Mesenchymal stem cell (in vitro differentiated cells and primary cell): ENCODE measurements at regions not wholly inside any gene's neighbourhood (a gene's known extent, or its start where the extent isn't known, plus 50 kb on each side); places are given as distances from the start of the nearest gene placed in this dataset.

Experiments
- DNase-seq: peaks from one replicate; pipeline ENCODE4 v3.0.0-alpha.2; 2013
- H2AFZ ChIP-seq: one replicate; pipeline ENCODE4 v1.6.1; 2013; ENCODE audit warnings: low read depth, mild to moderate bottlenecking, control low read depth, inconsistent platforms, low read length, moderate library complexity
- H2AK5ac ChIP-seq: 2 replicates; pipeline ENCODE4 v1.6.1; 2013; ENCODE audit warnings: low read length, moderate library complexity, mild to moderate bottlenecking, inconsistent platforms; ENCODE audit not compliant: severe bottlenecking
- H2BK120ac ChIP-seq: one replicate; pipeline ENCODE4 v1.6.1; 2013; ENCODE audit warnings: low read depth, mild to moderate bottlenecking, inconsistent platforms, low read length, moderate library complexity
- H2BK12ac ChIP-seq, 2 experiments: one replicate each; pipeline ENCODE4 v1.6.1; 2013; ENCODE audit warnings: inconsistent platforms in 2 of 2, low read length in 2 of 2, mild to moderate bottlenecking in 2 of 2, moderate library complexity in 2 of 2, control low read depth in 1 of 2
- H2BK15ac ChIP-seq: one replicate; pipeline ENCODE4 v1.6.1; 2013; ENCODE audit warnings: mild to moderate bottlenecking, low read depth, inconsistent platforms; ENCODE audit not compliant: poor library complexity, severe bottlenecking
- H2BK5ac ChIP-seq: 2 replicates; pipeline ENCODE4 v1.6.1; 2013; ENCODE audit warnings: low read depth, mild to moderate bottlenecking, low read length, control low read depth, inconsistent platforms; ENCODE audit not compliant: poor library complexity, severe bottlenecking
- H3K14ac ChIP-seq, 2 experiments: one replicate each; pipeline ENCODE4 v1.6.1; 2013; ENCODE audit warnings: inconsistent platforms in 2 of 2, low read length in 2 of 2, control low read depth in 1 of 2, mild to moderate bottlenecking in 1 of 2, moderate library complexity in 1 of 2
- H3K18ac ChIP-seq, 2 experiments: one replicate each; pipeline ENCODE4 v1.6.1; 2013; ENCODE audit warnings: inconsistent platforms in 2 of 2, low read length in 2 of 2, control low read depth in 1 of 2, low read depth in 1 of 2, mild to moderate bottlenecking in 1 of 2
- H3K23ac ChIP-seq, 2 experiments: one replicate each; pipeline ENCODE4 v1.6.1; 2013; ENCODE audit warnings: inconsistent platforms in 2 of 2, low read length in 2 of 2, mild to moderate bottlenecking in 2 of 2, moderate library complexity in 2 of 2, control low read depth in 1 of 2
- H3K27ac ChIP-seq: 2 replicates; pipeline ENCODE4 v1.5.1; 2013; ENCODE audit warnings: mild to moderate bottlenecking, moderate library complexity, low read length, control low read depth, inconsistent platforms; ENCODE audit not compliant: poor library complexity, severe bottlenecking
- H3K27me3 ChIP-seq, 2 experiments: 2 replicates each; pipeline versions ENCODE4 v1.6.1 to v1.7.0; 2013; ENCODE audit warnings: low read length in 2 of 2, mild to moderate bottlenecking in 2 of 2, moderate library complexity in 2 of 2, control low read depth in 1 of 2, inconsistent platforms in 1 of 2; ENCODE audit not compliant: control insufficient read depth in 1 of 2, insufficient read depth in 1 of 2
- H3K36me3 ChIP-seq, 2 experiments: 2 replicates each; pipeline versions ENCODE4 v1.6.1 to v1.7.0; 2013; ENCODE audit warnings: low read length in 2 of 2, control low read depth in 1 of 2, inconsistent platforms in 1 of 2, low read depth in 1 of 2, mild to moderate bottlenecking in 1 of 2; ENCODE audit not compliant: insufficient read depth in 2 of 2, control insufficient read depth in 1 of 2
- H3K4ac ChIP-seq, 2 experiments: one replicate each; pipeline ENCODE4 v1.6.1; 2013; ENCODE audit warnings: inconsistent platforms in 2 of 2, low read length in 2 of 2, mild to moderate bottlenecking in 2 of 2, moderate library complexity in 2 of 2, control low read depth in 1 of 2, low read depth in 1 of 2
- H3K4me1 ChIP-seq: 2 replicates; pipeline ENCODE4 v1.6.1; 2013; ENCODE audit warnings: low read depth, low read length, control low read depth; ENCODE audit not compliant: control insufficient read depth, insufficient read depth
- H3K4me2 ChIP-seq: 2 replicates; pipeline ENCODE4 v1.6.1; 2013; ENCODE audit warnings: low read length, mild to moderate bottlenecking, inconsistent platforms; ENCODE audit not compliant: poor library complexity, severe bottlenecking
- H3K4me3 ChIP-seq, 2 experiments: 2 replicates each; pipeline versions ENCODE4 v1.5.1 to v1.7.0; 2013; ENCODE audit warnings: low read length in 2 of 2, mild to moderate bottlenecking in 2 of 2, control low read depth in 1 of 2, low read depth in 1 of 2; ENCODE audit not compliant: insufficient read depth in 1 of 2
- H3K79me1 ChIP-seq: replicated peaks from 2 replicates; pipeline ENCODE4 v1.6.1; 2013; ENCODE audit warnings: mild to moderate bottlenecking, control low read depth, low read length, inconsistent platforms; ENCODE audit not compliant: poor library complexity, severe bottlenecking
- H3K9ac ChIP-seq: 2 replicates; pipeline ENCODE4 v1.7.0; 2013; ENCODE audit warnings: mild to moderate bottlenecking, low read length, moderate library complexity
- H3K9me3 ChIP-seq: 2 replicates; pipeline ENCODE4 v1.7.0; 2013; ENCODE audit warnings: mild to moderate bottlenecking, low read length; ENCODE audit not compliant: control insufficient read depth
- H4K8ac ChIP-seq: one replicate; pipeline ENCODE4 v1.6.1; 2013; ENCODE audit warnings: inconsistent platforms, mild to moderate bottlenecking, low read length, moderate library complexity
- H4K91ac ChIP-seq: one replicate; pipeline ENCODE4 v1.6.1; 2013; ENCODE audit warnings: mild to moderate bottlenecking, low read length, inconsistent platforms
- WGBS: methylation state at CpG from one replicate; pipeline ENCODE4 v1.1.7; 2013; ENCODE audit warnings: mixed read lengths; 5-methylcytosine and 5-hydroxymethylcytosine counted together

- no peak overlapping the region for H4K8ac ChIP-seq
Measured at GRCh38 chr1:58862728-58863385, 79.0 kb upstream of the JUN start.

GRCh38 chr1:58864654-58865053 lies 80.8 kb upstream of the JUN start:
- no peaks in the 10 kb centered on the region for H3K9me3 ChIP-seq
- H3K36me3 ChIP-seq, result no peaks in the 10 kb centered on the region
- H2AFZ ChIP-seq, result no peak overlapping the region
- no peak overlapping the region for H3K18ac ChIP-seq
- no peak overlapping the region for H4K91ac ChIP-seq
- H3K27ac ChIP-seq, result no peak overlapping the region
- no peak overlapping the region for H3K4ac ChIP-seq
- H3K4me1 ChIP-seq, result peaks cover 4% of the 10 kb centered on the region
- H2BK5ac ChIP-seq, result no peak overlapping the region
- no peak overlapping the region for H2AK5ac ChIP-seq
- H4K8ac ChIP-seq, result no peak overlapping the region
- no peaks in the 10 kb centered on the region for H3K79me1 ChIP-seq
- no peak overlapping the region for H3K4me2 ChIP-seq
- H3K9ac ChIP-seq, result no peak overlapping the region
- no peak overlapping the region for H3K23ac ChIP-seq
- H2BK12ac ChIP-seq, result no peak overlapping the region
- no peak overlapping the region for H3K4me3 ChIP-seq
- H3K14ac ChIP-seq, result no peak overlapping the region
- no peak for DNase-seq
- 92% methylated on average over 2 of the region's 2 CpGs for WGBS
- H2BK15ac ChIP-seq, result no peak overlapping the region
- no peaks in the 10 kb centered on the region for H3K27me3 ChIP-seq
- H2BK120ac ChIP-seq, result no peak overlapping the region

More at GRCh38 chr1:58862728-58863385, 79.0 kb upstream of the JUN start:
- H3K18ac ChIP-seq, result no peak overlapping the region
- no peak overlapping the region for H2BK12ac ChIP-seq
- DNase-seq, result no peak
- no peaks in the 10 kb centered on the region for H3K9me3 ChIP-seq
- H3K36me3 ChIP-seq, result no peaks in the 10 kb centered on the region
- H2AK5ac ChIP-seq, result no peak overlapping the region
- no peak overlapping the region for H2BK15ac ChIP-seq
- no peak overlapping the region for H2BK120ac ChIP-seq
- peak overlapping the region; percentile 14 for H3K27ac ChIP-seq
- H4K91ac ChIP-seq, result no peak overlapping the region
- no peak overlapping the region for H2BK5ac ChIP-seq
- no peak overlapping the region for H3K4ac ChIP-seq
- H3K79me1 ChIP-seq, result no peaks in the 10 kb centered on the region
- no peak overlapping the region for H3K14ac ChIP-seq
- no peak overlapping the region for H3K4me2 ChIP-seq
- H3K23ac ChIP-seq, result no peak overlapping the region
- H2AFZ ChIP-seq, result no peak overlapping the region
- no peak overlapping the region for H3K4me3 ChIP-seq
- peaks cover 9% of the 10 kb centered on the region for H3K4me1 ChIP-seq
- WGBS, result 91% methylated on average over 1 of the region's 1 CpG
- no peak overlapping the region for H3K9ac ChIP-seq
- no peaks in the 10 kb centered on the region for H3K27me3 ChIP-seq

GRCh38 chr1:58866578-58866977 lies 82.7 kb upstream of the JUN start:
- 92% methylated on average over 1 of the region's 2 CpGs for WGBS

GRCh38 chr1:58869638-58870297 lies 85.9 kb upstream of the JUN start:
- WGBS, result 96% methylated on average over 3 of the region's 3 CpGs
- Histone ChIP-seq H4K91ac (no peak overlapping the region), H3K14ac (no peak overlapping the region)

More at GRCh38 chr1:58866578-58866977, 82.7 kb upstream of the JUN start:
- H4K91ac ChIP-seq, result no peak overlapping the region
- no peak overlapping the region for H2BK15ac ChIP-seq
- no peaks in the 10 kb centered on the region for H3K79me1 ChIP-seq
- no peak overlapping the region for H3K23ac ChIP-seq
- H3K4me1 ChIP-seq, result peaks cover 2% of the 10 kb centered on the region
- no peak overlapping the region for H3K4ac ChIP-seq
- H3K9ac ChIP-seq, result no peak overlapping the region
- H3K4me3 ChIP-seq, result no peak overlapping the region
- H3K9me3 ChIP-seq, result no peaks in the 10 kb centered on the region
- H4K8ac ChIP-seq, result no peak overlapping the region
- no peak overlapping the region for H2BK120ac ChIP-seq
- H2AFZ ChIP-seq, result no peak overlapping the region
- no peak overlapping the region for H2BK12ac ChIP-seq
- H3K4me2 ChIP-seq, result no peak overlapping the region
- no peak overlapping the region for H3K27ac ChIP-seq
- H3K18ac ChIP-seq, result no peak overlapping the region
- no peaks in the 10 kb centered on the region for H3K36me3 ChIP-seq
- no peak for DNase-seq
- H3K27me3 ChIP-seq, result no peaks in the 10 kb centered on the region
- no peak overlapping the region for H3K14ac ChIP-seq
- no peak overlapping the region for H2AK5ac ChIP-seq
- H2BK5ac ChIP-seq, result no peak overlapping the region

More at GRCh38 chr1:58869638-58870297, 85.9 kb upstream of the JUN start:
- Histone ChIP-seq H3K79me1 (no peaks in the 10 kb centered on the region), H3K27ac (peak overlapping the region; percentile 90), H2AK5ac (peak overlapping the region; percentile 77), H3K4ac (no peak overlapping the region), H3K23ac (no peak overlapping the region), H3K18ac (no peak overlapping the region), H3K4me1 (peaks cover 5% of the 10 kb centered on the region), H3K36me3 (no peaks in the 10 kb centered on the region), H3K9ac (no peak overlapping the region), H2BK5ac (peak overlapping the region; percentile 86), H2BK120ac (no peak overlapping the region), H2AFZ (no peak overlapping the region), H3K4me3 (no peak overlapping the region), H2BK12ac (no peak overlapping the region), H4K8ac (no peak overlapping the region), H3K9me3 (no peaks in the 10 kb centered on the region), H3K4me2 (no peak overlapping the region), H3K27me3 (no peaks in the 10 kb centered on the region), H2BK15ac (no peak overlapping the region)
- DNase-seq, result no peak
